Hematopoietic multipotent progenitor cell treated with erythropoietin and hydrocortisone succinate and interleukin-3 and kit ligand, for 15 days (in vitro differentiated cells): ENCODE measurements at regions not wholly inside any gene's neighbourhood (a gene's known extent, or its start where the extent isn't known, plus 50 kb on each side); places are given as distances from the start of the nearest gene placed in this dataset.

Source experiments
- DNase-seq: peaks from one replicate; pipeline ENCODE4 v3.0.0-alpha.2; 2015; ENCODE audit warnings: low spot score

DNA sequence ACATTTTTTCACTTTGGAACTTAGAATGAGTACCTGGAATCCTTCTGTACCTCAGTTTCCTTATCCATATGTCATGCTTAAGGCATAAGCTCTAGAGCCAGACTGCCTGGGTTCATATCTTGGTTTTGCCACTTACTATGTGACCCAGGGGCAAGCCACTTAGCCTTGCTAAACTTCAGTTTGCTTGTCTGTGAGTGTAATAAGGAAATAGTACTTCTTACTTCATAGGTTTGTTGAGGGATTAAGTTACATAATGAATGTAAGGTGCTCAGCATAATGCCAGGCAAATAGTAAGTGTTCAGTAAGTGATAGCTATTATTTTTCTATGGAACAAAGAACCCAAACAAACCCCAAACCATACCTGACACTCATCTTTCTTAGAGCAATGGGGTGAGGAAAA is 225.1 kb downstream of the BCAT1 start:
- no peak for DNase-seq

DNA sequence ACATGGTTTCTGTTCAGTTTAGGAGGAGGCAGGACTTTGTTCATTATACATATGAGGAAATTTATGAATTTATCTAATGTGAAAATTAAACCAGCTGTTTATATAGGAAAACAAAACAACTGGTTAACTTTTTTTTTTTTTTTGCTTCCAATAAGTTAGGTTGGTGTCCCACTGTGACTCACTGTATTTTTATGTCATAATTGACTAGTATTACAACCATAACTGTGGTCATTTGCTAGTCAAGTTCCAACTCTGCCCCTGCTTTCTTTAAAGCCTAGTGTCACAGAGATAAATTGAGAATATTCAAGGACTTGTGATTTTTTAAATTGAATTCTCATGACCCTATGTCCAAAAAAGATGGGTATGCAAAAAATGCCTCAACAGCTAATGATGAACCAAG is 227.7 kb downstream of the BCAT1 start:
- DNase-seq, result no peak

GRCh38 chr12:24719293-24719721 is 229.6 kb downstream of the BCAT1 start:
- DNase-seq, result no peak

GRCh38 chr12:24718617-24719016 is 230.3 kb downstream of the BCAT1 start:
- no peak for DNase-seq

- no peak for DNase-seq
Measured at GRCh38 chr12:24714237-24714636, 234.7 kb downstream of the BCAT1 start.

DNA sequence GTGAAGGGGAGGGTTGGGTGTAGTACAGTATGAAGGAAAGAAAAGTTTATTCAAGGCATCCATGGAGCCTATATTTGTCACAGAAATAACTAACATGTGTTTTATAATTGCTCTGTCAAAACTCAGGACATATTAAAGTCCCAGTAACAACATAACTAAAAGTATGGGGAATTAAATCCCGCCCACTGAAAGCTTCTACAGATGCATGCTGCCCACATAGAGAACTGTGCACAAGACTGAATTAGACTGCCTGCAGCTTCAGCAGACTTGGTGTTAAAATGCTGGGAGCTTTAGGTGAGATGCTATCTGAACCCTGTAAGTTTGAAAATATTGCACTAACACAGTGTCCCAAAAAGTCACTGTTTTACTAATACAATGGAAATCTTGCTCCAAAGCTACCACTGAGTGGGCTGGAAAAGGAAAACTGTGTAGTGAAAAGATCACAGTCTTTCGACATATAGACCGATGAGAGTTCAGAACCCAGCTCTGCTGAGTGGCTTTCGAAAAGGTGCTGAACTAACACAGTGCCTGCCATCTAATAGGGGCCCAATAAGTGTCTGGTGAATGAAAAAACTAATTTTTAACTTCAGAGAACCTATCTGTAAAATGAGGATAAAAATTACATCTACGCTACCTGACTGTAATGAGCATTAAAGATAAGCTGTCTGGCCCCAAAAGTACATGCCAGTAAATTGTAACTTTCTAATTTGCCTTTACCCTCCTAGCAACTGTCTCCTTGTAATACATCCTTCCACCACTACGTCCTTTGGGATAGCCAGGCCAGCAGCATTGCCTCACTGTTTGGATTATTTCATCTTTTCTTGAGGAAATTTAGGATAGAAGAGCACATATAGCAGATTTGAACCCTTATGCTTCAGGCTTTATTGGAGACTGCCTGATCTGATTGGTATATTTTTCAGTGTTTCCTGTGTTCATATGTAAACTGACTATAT is 237.6 kb downstream of the BCAT1 start:
- no peak for DNase-seq

DNA sequence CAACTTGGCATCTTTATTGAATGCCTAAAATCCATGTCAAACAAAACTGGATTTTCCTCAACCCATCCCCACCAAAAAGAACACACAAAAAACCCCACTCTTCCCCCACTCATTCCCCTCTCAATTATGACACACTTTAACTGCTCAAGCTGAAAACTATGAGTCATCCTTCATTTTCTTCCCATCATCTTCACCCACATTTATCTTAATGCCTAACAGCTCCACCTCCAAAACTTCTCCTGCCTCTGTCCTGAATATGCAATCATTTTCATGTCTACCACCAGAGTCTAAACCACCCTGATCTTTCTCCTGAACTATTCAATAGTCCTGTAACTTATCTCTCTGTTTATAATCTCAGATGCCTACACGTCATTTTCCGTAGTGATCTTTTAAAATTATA is 239.7 kb downstream of the BCAT1 start:
- DNase-seq, result no peak

DNA sequence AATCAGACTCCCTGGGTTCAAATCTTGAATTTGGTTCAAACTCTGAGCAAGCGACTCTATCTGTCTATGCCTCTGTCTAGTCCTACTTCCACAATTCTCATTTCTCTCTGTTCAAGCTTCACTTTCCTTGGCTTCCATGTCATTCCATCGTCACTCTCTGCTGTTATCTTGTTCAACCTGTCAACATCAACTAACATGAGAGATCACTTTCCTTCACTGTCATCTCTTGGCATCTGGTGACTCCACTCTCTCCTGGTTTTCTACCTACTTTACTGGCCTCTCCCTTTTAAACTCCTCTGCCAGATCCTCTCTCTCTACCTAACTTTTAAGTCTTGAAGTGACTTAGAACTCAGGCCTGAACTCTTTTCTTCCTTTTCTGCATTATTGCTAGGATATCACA is 240.2 kb downstream of the BCAT1 start:
- DNase-seq, result no peak

DNA sequence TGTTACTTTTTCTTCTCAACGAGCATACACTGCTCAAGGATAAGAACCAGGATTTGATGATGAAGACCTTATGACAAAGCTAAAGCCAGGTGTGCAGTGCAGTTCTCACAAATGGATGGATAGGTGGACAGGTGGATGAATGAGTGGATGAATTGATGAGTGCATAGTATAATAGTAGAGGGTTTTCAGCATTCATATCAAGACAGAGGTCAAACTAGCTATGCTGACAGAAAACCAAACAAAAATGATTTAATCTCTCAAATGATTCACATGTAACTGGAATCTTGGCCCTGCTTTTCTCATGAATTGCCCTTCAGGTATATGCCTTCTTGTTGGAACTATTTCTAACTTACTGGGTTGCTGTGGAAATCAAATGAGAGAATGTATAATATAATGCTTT is 240.9 kb downstream of the BCAT1 start:
- DNase-seq, result no peak

- no peak for DNase-seq
Measured at GRCh38 chr12:24707334-24707733, 241.6 kb downstream of the BCAT1 start.

- DNase-seq, result no peak
Measured at GRCh38 chr12:24705741-24706358, 243.1 kb downstream of the BCAT1 start.

GRCh38 chr12:24705216-24705615 is 243.7 kb downstream of the BCAT1 start:
- no peak for DNase-seq

- no peak for DNase-seq
Measured at GRCh38 chr12:24701343-24701742, 247.6 kb downstream of the BCAT1 start.

- no peak for DNase-seq
Measured at GRCh38 chr12:24698972-24699371, 249.9 kb downstream of the BCAT1 start.

DNA sequence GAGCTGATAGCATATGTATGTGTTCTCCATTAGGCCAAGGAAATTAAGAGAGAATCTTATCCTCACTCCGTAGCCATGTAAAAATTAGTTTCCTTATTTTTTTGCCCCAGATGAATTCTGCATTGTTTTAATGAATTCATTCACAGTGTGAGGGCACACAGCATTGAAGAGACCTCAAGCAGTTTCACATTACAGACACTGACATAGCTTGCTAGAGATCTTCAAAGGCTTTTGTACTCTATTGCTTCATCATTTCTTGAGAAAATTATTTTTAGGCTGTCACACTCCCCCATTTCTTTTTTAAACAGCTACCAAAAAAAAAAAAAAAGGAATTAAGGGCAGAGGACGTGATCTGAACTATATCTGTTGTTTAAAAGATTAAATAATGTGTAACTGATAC is 251.1 kb downstream of the BCAT1 start:
- DNase-seq, result no peak

DNA sequence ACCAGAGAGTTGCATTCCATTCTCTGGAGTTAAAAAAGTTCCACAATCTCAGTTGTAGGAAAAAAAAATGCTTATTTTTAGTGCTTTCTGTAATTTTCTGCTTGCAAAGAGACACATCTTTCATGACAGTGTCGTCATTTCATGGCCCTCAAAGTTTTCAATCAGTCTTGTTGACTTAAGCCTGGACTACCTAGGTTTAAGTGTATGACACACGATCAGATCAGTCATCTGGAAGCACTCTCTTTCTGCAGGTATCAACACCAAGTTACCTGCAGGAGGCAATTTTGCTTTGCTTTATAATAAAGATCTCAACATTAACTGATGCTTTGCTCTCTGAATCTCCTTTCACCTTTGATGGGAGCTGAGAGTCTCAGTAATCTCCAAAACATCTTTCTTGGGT is 251.6 kb downstream of the BCAT1 start:
- DNase-seq, result no peak

- DNase-seq, result no peak
Measured at GRCh38 chr12:24696800-24697199, 252.1 kb downstream of the BCAT1 start.

DNA sequence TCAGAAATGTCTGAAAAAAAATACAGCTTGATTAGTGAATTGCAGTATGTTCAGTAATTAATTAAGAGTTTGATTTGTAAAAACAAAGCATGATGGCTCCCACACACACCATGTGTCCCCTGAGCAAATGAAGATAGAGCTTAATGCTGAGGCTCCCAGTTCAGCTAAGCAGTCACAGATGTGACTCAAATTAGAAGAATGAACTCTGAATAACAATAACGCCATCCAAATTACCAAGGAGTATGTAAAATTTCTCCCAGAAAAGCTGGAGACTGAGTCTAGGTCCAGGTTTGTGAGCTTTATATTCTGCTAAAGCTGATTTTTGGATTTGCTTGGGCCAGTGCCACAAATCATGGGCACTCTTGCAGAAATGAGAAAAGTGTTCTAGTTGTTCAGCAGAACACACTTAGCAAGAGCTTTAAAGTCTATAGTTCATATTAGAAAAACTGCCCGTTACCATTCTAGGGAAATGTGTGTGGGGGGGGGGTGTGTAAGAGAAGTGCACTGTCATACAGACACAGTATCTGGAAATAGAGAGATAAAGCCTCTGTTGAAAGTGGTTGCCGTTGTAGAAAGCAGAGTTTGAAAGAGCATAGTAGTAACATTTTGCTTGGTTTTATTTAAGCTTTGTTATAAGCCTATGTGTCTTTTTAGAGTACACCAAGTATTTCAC is 253.1 kb downstream of the BCAT1 start:
- peak; percentile 22 for DNase-seq

GRCh38 chr12:24695103-24695502 is 253.8 kb downstream of the BCAT1 start:
- DNase-seq, result no peak

DNA sequence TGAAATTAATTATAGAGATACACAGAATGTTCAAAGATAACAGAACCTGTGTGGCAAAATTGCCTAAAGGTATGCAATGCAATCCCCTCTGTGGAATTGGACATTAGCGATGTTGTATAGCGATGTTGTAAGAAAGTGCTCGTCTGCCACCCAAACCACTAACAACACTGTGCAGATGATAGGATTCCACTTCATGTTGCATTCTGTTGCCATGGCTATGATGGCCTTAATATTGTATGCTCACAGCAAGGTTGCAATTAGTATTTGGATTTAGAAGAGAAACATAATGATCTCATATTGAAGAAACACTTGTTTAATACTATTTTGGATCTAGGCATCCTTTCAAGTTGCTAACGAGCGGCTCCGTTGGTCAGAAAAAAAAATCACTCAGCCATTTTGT is 260.3 kb downstream of the BCAT1 start:
- DNase-seq, result no peak

GRCh38 chr12:24681570-24681969 is 267.3 kb downstream of the BCAT1 start:
- no peak for DNase-seq

DNA sequence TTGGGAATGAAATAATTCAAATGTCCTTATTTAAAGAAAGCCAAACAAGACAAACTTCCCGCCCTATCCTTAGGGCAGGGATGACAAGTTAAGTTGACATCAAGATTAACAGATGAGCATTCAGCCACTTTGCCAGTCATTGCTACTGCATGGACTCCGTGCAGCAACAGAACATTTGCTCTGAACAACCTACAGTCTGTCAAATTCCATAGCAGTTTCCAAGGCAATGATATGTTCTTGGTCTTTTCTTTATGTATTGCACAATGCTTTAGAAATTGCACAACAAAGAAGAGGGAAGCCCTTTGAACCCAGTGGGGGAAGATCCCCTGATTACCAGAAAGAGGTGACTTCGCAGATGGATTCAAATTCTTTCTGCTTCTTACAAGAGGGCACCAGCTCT is 269.8 kb downstream of the BCAT1 start:
- no peak for DNase-seq

DNA sequence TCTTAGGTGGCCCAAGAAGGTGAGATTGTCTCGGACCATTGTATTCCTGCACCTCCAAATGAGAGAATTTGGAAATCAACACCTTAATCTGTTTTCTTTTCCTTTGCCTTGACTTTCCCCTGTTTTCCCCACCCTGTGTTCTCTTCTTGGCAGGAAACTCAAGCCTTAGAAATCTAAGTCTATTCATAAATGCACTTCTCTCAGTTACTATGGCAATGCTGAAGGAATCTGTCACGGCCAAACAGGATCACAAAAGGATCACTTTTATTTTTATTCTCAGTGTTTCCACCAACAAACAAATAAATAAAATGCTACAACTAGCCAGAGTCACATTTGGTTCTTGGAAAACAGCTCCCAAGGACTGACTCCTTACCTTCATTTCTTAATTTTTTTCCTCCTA is 270.5 kb downstream of the BCAT1 start:
- DNase-seq, result no peak
